Loucy (cell line): ENCODE measurements at regions not wholly inside any gene's neighbourhood (a gene's known extent, or its start where the extent isn't known, plus 50 kb on each side); places are given as distances from the start of the nearest gene placed in this dataset.

Source experiments
- CTCF ChIP-seq: fragments of 200-600 bp; sonication (generic); conservative IDR thresholded peaks from 2 replicates; pipeline ENCODE4 v1.5.1; 2014; ENCODE audit warnings: mild to moderate bottlenecking, antibody characterized with exemption, low read length
- EZH2phosphoT487 ChIP-seq: fragments of 200-600 bp; IDR thresholded peaks from 2 replicates; pipeline ENCODE4 v1.6.1; 2018; ENCODE audit warnings: antibody characterized with exemption, mild to moderate bottlenecking, moderate library complexity, borderline replicate concordance

- TF ChIP-seq EZH2phosphoT487 (no peak), CTCF (no peak)
Measured at GRCh38 chr5:30100148-30100713, 1093.3 kb upstream of the CDH6 start.
